Naive B cell (primary cell): ENCODE measurements at regions not wholly inside any gene's neighbourhood (a gene's known extent, or its start where the extent isn't known, plus 50 kb on each side); places are given as distances from the start of the nearest gene placed in this dataset.
"Not testable (repeated sequence)": the region's sequence is repeated elsewhere in the genome, so short reads cannot be mapped to it uniquely, and the experiment has no call there.

Source experiments
- ATAC-seq, 2 donors: fragments of 150-1000 bp; cut with Tn5 transposase; 2 replicates each; pipeline ENCODE4 v1.10.0; 2021; ENCODE audit warnings: low read depth in 2 of 2, mild to moderate bottlenecking in 2 of 2, moderate library complexity in 2 of 2
- DNase-seq: peaks from one replicate; pipeline ENCODE4 v3.0.0; 2022
- H3K27ac Mint-ChIP-seq, 6 donors: one replicate each; pipeline ENCODE4 v1.8.0; 2020 to 2022; ENCODE audit warnings: mild to moderate bottlenecking in 6 of 6, mixed read lengths in 6 of 6, moderate library complexity in 5 of 6, inconsistent platforms in 2 of 6
- H3K27me3 Mint-ChIP-seq, 3 donors: one replicate each; pipeline ENCODE4 v1.8.0; 2021 to 2022; ENCODE audit warnings: mixed read lengths in 3 of 3, mild to moderate bottlenecking in 1 of 3
- H3K36me3 Mint-ChIP-seq, 2 donors: one replicate each; pipeline ENCODE4 v1.8.0; 2020 to 2022; ENCODE audit warnings: mixed read lengths in 2 of 2, inconsistent platforms in 1 of 2, mild to moderate bottlenecking in 1 of 2
- H3K4me1 Mint-ChIP-seq, 3 donors: one replicate each; pipeline ENCODE4 v1.8.0; 2020 to 2022; ENCODE audit warnings: mixed read lengths in 3 of 3, inconsistent platforms in 1 of 3, mild to moderate bottlenecking in 1 of 3, moderate library complexity in 1 of 3
- H3K4me3 Mint-ChIP-seq, 8 donors: one replicate each; pipeline ENCODE4 v1.8.0; 2020 to 2022; ENCODE audit warnings: mild to moderate bottlenecking in 8 of 8, mixed read lengths in 8 of 8, moderate library complexity in 8 of 8, inconsistent platforms in 2 of 8
- H3K9me3 Mint-ChIP-seq, 7 donors: one replicate each; pipeline ENCODE4 v1.8.0; 2020 to 2022; ENCODE audit warnings: mixed read lengths in 7 of 7, mild to moderate bottlenecking in 5 of 7, inconsistent platforms in 2 of 7, moderate library complexity in 1 of 7

GRCh38 chr13:78096221-78096620, 177.6 kb upstream of the EDNRB start:
- ATAC-seq, result no peak

GRCh38 chr13:78087966-78088678, 169.5 kb upstream of the EDNRB start:
- H3K4me1 Mint-ChIP-seq, result no peaks in the 10 kb centered on the region
- H3K4me3 Mint-ChIP-seq, result no peak overlapping the region
- peaks cover 6 to 12% (median 7%) of the 10 kb centered on the region in 3 donors for H3K27me3 Mint-ChIP-seq
- H3K9me3 Mint-ChIP-seq, result peaks cover 0 to 7% (median under 1%) of the 10 kb centered on the region in 7 donors
- ATAC-seq (no peak), DNase-seq (no peak)
- no peak overlapping the region for H3K27ac Mint-ChIP-seq
- peaks cover under 1% of the 10 kb centered on the region in 2 donors for H3K36me3 Mint-ChIP-seq

More at GRCh38 chr13:78096221-78096620, 177.6 kb upstream of the EDNRB start:
- Mint-ChIP-seq H3K27ac (no peak overlapping the region), H3K4me1 (no peaks in the 10 kb centered on the region), H3K9me3 (peaks cover 0 to 3% (median 1%) of the 10 kb centered on the region in 7 donors), H3K4me3 (no peak overlapping the region), H3K36me3 (no peaks in the 10 kb centered on the region), H3K27me3 (peaks cover 0 to 7% (median 0%) of the 10 kb centered on the region in 3 donors)
- no peak for DNase-seq

GRCh38 chr13:78085434-78086225, 167.0 kb upstream of the EDNRB start:
- peaks cover 6 to 12% (median 7%) of the 10 kb centered on the region in 3 donors for H3K27me3 Mint-ChIP-seq
- DNase-seq, result no peak
- H3K4me3 Mint-ChIP-seq, result no peak overlapping the region
- H3K9me3 Mint-ChIP-seq, result peaks cover 10 to 26% (median 14%) of the 10 kb centered on the region in 7 donors
- H3K27ac Mint-ChIP-seq, result no peak overlapping the region
- H3K36me3 Mint-ChIP-seq, result peaks cover 8 to 10% of the 10 kb centered on the region in 2 donors
- no peaks in the 10 kb centered on the region for H3K4me1 Mint-ChIP-seq
- ATAC-seq, result no peak

- no peak for DNase-seq
- Mint-ChIP-seq H3K36me3 (peaks cover 8 to 10% of the 10 kb centered on the region in 2 donors), H3K27me3 (peaks cover 0 to 12% (median 6%) of the 10 kb centered on the region in 3 donors), H3K4me3 (no peak overlapping the region), H3K27ac (no peak overlapping the region), H3K9me3 (peaks cover 10 to 31% (median 19%) of the 10 kb centered on the region in 7 donors), H3K4me1 (no peaks in the 10 kb centered on the region)
- no peak for ATAC-seq
Measured at GRCh38 chr13:78084401-78084800, 165.8 kb upstream of the EDNRB start.

- DNase-seq, result no peak
- ATAC-seq, result no peak
- Mint-ChIP-seq H3K36me3 (peaks cover 8 to 10% of the 10 kb centered on the region in 2 donors), H3K27ac (no peak overlapping the region), H3K27me3 (peaks cover 0 to 9% (median 6%) of the 10 kb centered on the region in 3 donors), H3K4me3 (no peak overlapping the region), H3K9me3 (peaks cover 10 to 34% (median 19%) of the 10 kb centered on the region in 7 donors), H3K4me1 (no peaks in the 10 kb centered on the region)
Measured at GRCh38 chr13:78078168-78078567, 159.5 kb upstream of the EDNRB start.

GRCh38 chr13:78067290-78067689, 148.7 kb upstream of the EDNRB start:
- ATAC-seq (no peak), DNase-seq (no peak)
- H3K27ac Mint-ChIP-seq, result no peak overlapping the region
- no peaks in the 10 kb centered on the region for H3K4me1 Mint-ChIP-seq
- peaks cover 0 to 6% (median 0%) of the 10 kb centered on the region in 3 donors for H3K27me3 Mint-ChIP-seq
- H3K36me3 Mint-ChIP-seq, result no peaks in the 10 kb centered on the region
- H3K4me3 Mint-ChIP-seq, result no peak overlapping the region
- H3K9me3 Mint-ChIP-seq, result peaks cover 0 to 3% (median 0%) of the 10 kb centered on the region in 7 donors

- Mint-ChIP-seq H3K36me3 (no peaks in the 10 kb centered on the region), H3K9me3 (peaks cover 0 to 3% (median 0%) of the 10 kb centered on the region in 7 donors), H3K4me1 (no peaks in the 10 kb centered on the region), H3K27ac (no peak overlapping the region), H3K27me3 (peaks cover 0 to 6% (median 0%) of the 10 kb centered on the region in 3 donors), H3K4me3 (no peak overlapping the region)
- ATAC-seq (no peak), DNase-seq (no peak)
Measured at GRCh38 chr13:78065141-78065540, 146.5 kb upstream of the EDNRB start.

- DNase-seq (no peak), ATAC-seq (no peak)
- no peak overlapping the region for H3K4me3 Mint-ChIP-seq
- peaks cover under 1 to 8% (median 4%) of the 10 kb centered on the region in 7 donors for H3K9me3 Mint-ChIP-seq
- H3K4me1 Mint-ChIP-seq, result no peaks in the 10 kb centered on the region
- H3K27me3 Mint-ChIP-seq, result peaks cover 0 to 6% (median 0%) of the 10 kb centered on the region in 3 donors
- no peak overlapping the region for H3K27ac Mint-ChIP-seq
- peaks cover 0 to 1% of the 10 kb centered on the region in 2 donors for H3K36me3 Mint-ChIP-seq
Measured at GRCh38 chr13:78061806-78062205, 143.2 kb upstream of the EDNRB start.

GRCh38 chr13:78060966-78061365, 142.3 kb upstream of the EDNRB start:
- ATAC-seq (no peak), DNase-seq (no peak)
- H3K27ac Mint-ChIP-seq, result no peak overlapping the region
- H3K4me1 Mint-ChIP-seq, result no peaks in the 10 kb centered on the region
- H3K27me3 Mint-ChIP-seq, result peaks cover 0 to 6% (median 6%) of the 10 kb centered on the region in 3 donors
- peaks cover 0 to 9% of the 10 kb centered on the region in 2 donors for H3K36me3 Mint-ChIP-seq
- H3K4me3 Mint-ChIP-seq, result no peak overlapping the region
- H3K9me3 Mint-ChIP-seq, result peaks cover 8 to 15% (median 11%) of the 10 kb centered on the region in 7 donors

GRCh38 chr13:78056865-78057264, 138.2 kb upstream of the EDNRB start:
- H3K4me1 Mint-ChIP-seq, H3K36me3 Mint-ChIP-seq, DNase-seq, H3K27ac Mint-ChIP-seq, ATAC-seq: not testable (repeated sequence)
- peak overlapping the region in 1 of 8 donors; percentile 40 for H3K4me3 Mint-ChIP-seq
- H3K27me3 Mint-ChIP-seq, result peaks cover 0 to 14% (median 10%) of the 10 kb centered on the region in 3 donors
- peaks cover 6 to 20% (median 14%) of the 10 kb centered on the region in 7 donors for H3K9me3 Mint-ChIP-seq

- peaks cover 0 to 14% (median 10%) of the 10 kb centered on the region in 3 donors for H3K27me3 Mint-ChIP-seq
- peaks cover 6 to 20% (median 13%) of the 10 kb centered on the region in 7 donors for H3K9me3 Mint-ChIP-seq
- no peak overlapping the region for H3K27ac Mint-ChIP-seq
- no peak overlapping the region for H3K4me3 Mint-ChIP-seq
- DNase-seq (no peak), ATAC-seq (no peak)
- no peaks in the 10 kb centered on the region for H3K4me1 Mint-ChIP-seq
- peaks cover 0 to 9% of the 10 kb centered on the region in 2 donors for H3K36me3 Mint-ChIP-seq
Measured at GRCh38 chr13:78054157-78054556, 135.5 kb upstream of the EDNRB start.

- DNase-seq (no peak), ATAC-seq (no peak)
- Mint-ChIP-seq H3K27me3 (peaks cover 0 to 7% (median 3%) of the 10 kb centered on the region in 3 donors), H3K4me3 (no peak overlapping the region), H3K36me3 (no peaks in the 10 kb centered on the region), H3K27ac (no peak overlapping the region), H3K9me3 (peaks cover 0 to 5% (median 0%) of the 10 kb centered on the region in 7 donors), H3K4me1 (no peaks in the 10 kb centered on the region)
Measured at GRCh38 chr13:78047151-78047550, 128.5 kb upstream of the EDNRB start.

- ATAC-seq (no peak), DNase-seq (no peak)
- Mint-ChIP-seq H3K36me3 (no peaks in the 10 kb centered on the region), H3K27me3 (peaks cover 0 to 13% (median 9%) of the 10 kb centered on the region in 3 donors), H3K4me3 (no peak overlapping the region), H3K9me3 (peaks cover 0 to 5% (median 0%) of the 10 kb centered on the region in 7 donors), H3K4me1 (no peaks in the 10 kb centered on the region), H3K27ac (no peak overlapping the region)
Measured at GRCh38 chr13:78046331-78046730, 127.7 kb upstream of the EDNRB start.
